Liver (tissue), 8 donors: ENCODE measurements at regions not wholly inside any gene's neighbourhood (a gene's known extent, or its start where the extent isn't known, plus 50 kb on each side); places are given as distances from the start of the nearest gene placed in this dataset.

Source experiments
- DNase-seq: peaks from one replicate; pipeline ENCODE4 v3.0.0-alpha.2; 2017; ENCODE audit warnings: low spot score
- H3K27ac ChIP-seq, 2 donors: one replicate each; pipeline ENCODE4 v1.7.0; 2013; ENCODE audit warnings: inconsistent platforms in 2 of 2, low read length in 2 of 2, control low read depth in 1 of 2, low read depth in 1 of 2, mild to moderate bottlenecking in 1 of 2
- H3K27me3 ChIP-seq, 4 donors: one replicate each; pipeline versions ENCODE4 v1.6.1 to v1.7.0; 2013; ENCODE audit warnings: low read length in 3 of 4, inconsistent platforms in 1 of 4, mild to moderate bottlenecking in 1 of 4, moderate library complexity in 1 of 4; ENCODE audit not compliant: control insufficient read depth in 4 of 4, insufficient read depth in 4 of 4
- H3K36me3 ChIP-seq, 4 donors: one replicate each; pipeline versions ENCODE4 v1.6.1 to v1.7.0; 2013; ENCODE audit warnings: low read length in 3 of 4, mild to moderate bottlenecking in 3 of 4, low read depth in 1 of 4, moderate library complexity in 1 of 4; ENCODE audit not compliant: control insufficient read depth in 4 of 4, insufficient read depth in 3 of 4
- H3K4me1 ChIP-seq, 4 donors: one replicate each; pipeline versions ENCODE4 v1.6.1 to v1.7.0; 2013; ENCODE audit warnings: low read length in 3 of 4, mild to moderate bottlenecking in 3 of 4, moderate library complexity in 1 of 4; ENCODE audit not compliant: control insufficient read depth in 4 of 4, insufficient read depth in 4 of 4
- H3K4me3 ChIP-seq, 3 donors: one replicate each; pipeline versions ENCODE4 v1.6.1 to v1.7.0; 2013; ENCODE audit warnings: low read length in 3 of 3, control low read depth in 1 of 3, low read depth in 1 of 3, mild to moderate bottlenecking in 1 of 3
- H3K9ac ChIP-seq, 2 donors: one replicate each; pipeline ENCODE4 v1.7.0; 2013; ENCODE audit warnings: low read length in 2 of 2, mild to moderate bottlenecking in 2 of 2, moderate library complexity in 2 of 2, control low read depth in 1 of 2, low read depth in 1 of 2
- H3K9me3 ChIP-seq, 4 donors: one replicate each; pipeline versions ENCODE4 v1.6.1 to v1.7.0; 2013; ENCODE audit warnings: low read length in 3 of 4; ENCODE audit not compliant: control insufficient read depth in 4 of 4
- CTCF ChIP-seq: fragments of 150-350 bp; IDR thresholded peaks from 2 replicates; pipeline ENCODE4 v1.5.1; 2017; ENCODE audit warnings: improper control_type of control experiment, low read depth, low read length; ENCODE audit not compliant: missing input control
- FOXA1 ChIP-seq: IDR thresholded peaks from 2 replicates; pipeline ENCODE4 v1.6.1; 2016; ENCODE audit warnings: antibody characterized with exemption
- GABPA ChIP-seq, 2 donors: IDR thresholded peaks in 1 of 2; conservative IDR thresholded peaks in 1 of 2; 2 replicates each; pipeline ENCODE4 v1.6.1; 2016; ENCODE audit warnings: antibody characterized with exemption in 2 of 2, mild to moderate bottlenecking in 1 of 2, moderate library complexity in 1 of 2
- HNF4G ChIP-seq: IDR thresholded peaks from 2 replicates; pipeline ENCODE4 v1.6.1; 2016; ENCODE audit warnings: antibody characterized with exemption
- MAX ChIP-seq: IDR thresholded peaks from 2 replicates; pipeline ENCODE4 v1.6.1; 2016; ENCODE audit warnings: antibody characterized with exemption
- NR2F2 ChIP-seq: IDR thresholded peaks from 2 replicates; pipeline ENCODE4 v1.6.1; 2016; ENCODE audit warnings: antibody characterized with exemption
- RAD21 ChIP-seq, 2 donors: IDR thresholded peaks; 2 replicates each; pipeline ENCODE4 v1.6.1; 2016; ENCODE audit warnings: antibody characterized with exemption in 2 of 2, mild to moderate bottlenecking in 2 of 2
- REST ChIP-seq: IDR thresholded peaks from 2 replicates; pipeline ENCODE4 v1.6.1; 2016; ENCODE audit warnings: antibody characterized with exemption, mild to moderate bottlenecking
- RXRA ChIP-seq, 2 donors: IDR thresholded peaks; 2 replicates each; pipeline ENCODE4 v1.6.1; 2017 to 2018; ENCODE audit warnings: antibody characterized with exemption in 2 of 2, mild to moderate bottlenecking in 1 of 2
- TAF1 ChIP-seq: conservative IDR thresholded peaks from 2 replicates; pipeline ENCODE4 v1.6.1; 2016; ENCODE audit warnings: antibody characterized with exemption, mild to moderate bottlenecking
- YY1 ChIP-seq: IDR thresholded peaks from 2 replicates; pipeline ENCODE4 v1.6.1; 2016; ENCODE audit warnings: antibody characterized with exemption, mild to moderate bottlenecking
- ZBTB33 ChIP-seq: IDR thresholded peaks from 2 replicates; pipeline ENCODE4 v1.6.1; 2016; ENCODE audit warnings: antibody characterized with exemption
- WGBS: extraction: QIAGEN DNeasy Blood & Tissue Kit; methylation state at CpG from one replicate; pipeline ENCODE4 v1.1.7; 2013; 5-methylcytosine and 5-hydroxymethylcytosine counted together
- donor health status: healthy.
- donor health status: healthy.
- donor health status: healthy.
- donor health status: healthy.
- donor health status: healthy.

- no peak for TF ChIP-seq CTCF
- no peak for TF ChIP-seq GABPA (IDR thresholded peaks at IDR 0.05 in 1 of 2, conservative IDR thresholded peaks at IDR 0.05 in 1 of 2)
- no peak for TF ChIP-seq HNF4G
- no peak for TF ChIP-seq TAF1
- no peak for TF ChIP-seq YY1
- TF ChIP-seq RAD21 (IDR thresholded peaks at IDR 0.05) = no peak
- TF ChIP-seq RXRA (IDR thresholded peaks at IDR 0.05) = no peak
- TF ChIP-seq FOXA1 = no peak
Observed at GRCh38 chr3:194857469-194858113, 171.9 kb downstream of the FAM43A start (continued).

GRCh38 chr3:194858382-194858781 is 172.7 kb downstream of the FAM43A start:
- no peak for DNase-seq
- H3K4me1 ChIP-seq = peaks cover 0 to 12% (median 6%) of the 10 kb centered on the region in 4 donors
- H3K9me3 ChIP-seq = no peaks in the 10 kb centered on the region
- no peaks in the 10 kb centered on the region for H3K27me3 ChIP-seq
- no peak overlapping the region for H3K27ac ChIP-seq
- H3K9ac ChIP-seq = no peak overlapping the region
- no peak for TF ChIP-seq YY1
- TF ChIP-seq ZBTB33 = no peak
- no peak for TF ChIP-seq FOXA1
- TF ChIP-seq REST = no peak
- no peak for TF ChIP-seq RXRA (IDR thresholded peaks at IDR 0.05)
- 85% methylated on average over 2 of the region's 2 CpGs for WGBS
- H3K4me3 ChIP-seq = no peak overlapping the region
- no peaks in the 10 kb centered on the region for H3K36me3 ChIP-seq

GRCh38 chr3:194860725-194861124 is 175.0 kb downstream of the FAM43A start:
- DNase-seq = no peak
- H3K36me3 ChIP-seq = no peaks in the 10 kb centered on the region
- no peak overlapping the region for H3K4me3 ChIP-seq
- no peak overlapping the region for H3K27ac ChIP-seq
- H3K4me1 ChIP-seq = peaks cover 0 to 3% (median 0%) of the 10 kb centered on the region in 4 donors
- H3K9me3 ChIP-seq = no peaks in the 10 kb centered on the region
- no peak for TF ChIP-seq RXRA (IDR thresholded peaks at IDR 0.05)
- TF ChIP-seq MAX = no peak
- no peak for TF ChIP-seq TAF1
- no peak for TF ChIP-seq NR2F2
- no peak overlapping the region for H3K9ac ChIP-seq
- no peaks in the 10 kb centered on the region for H3K27me3 ChIP-seq
- 81% methylated on average over 9 of the region's 9 CpGs for WGBS
